DOHH2 (cell line): ENCODE measurements at regions not wholly inside any gene's neighbourhood (a gene's known extent, or its start where the extent isn't known, plus 50 kb on each side); places are given as distances from the start of the nearest gene placed in this dataset.

ENCODE experiments used
- H3F3A ChIP-seq: fragments of 200-600 bp; sonication (generic), shearing (Covaris generic); 2 replicates; pipeline ENCODE4 v1.6.0; 2016; ENCODE audit warnings: antibody characterized with exemption, mild to moderate bottlenecking; ENCODE audit not compliant: control insufficient read depth, insufficient read depth
- H3K27ac ChIP-seq: fragments of 200-600 bp; sonication (generic); 2 replicates; pipeline ENCODE4 v1.5.1; 2014; ENCODE audit warnings: low read depth, mild to moderate bottlenecking, low read length, moderate library complexity
- H3K27me3 ChIP-seq: fragments of 200-600 bp; sonication (generic); 2 replicates; pipeline ENCODE4 v1.6.1; 2014; ENCODE audit warnings: mild to moderate bottlenecking, low read length, mixed read lengths; ENCODE audit not compliant: control insufficient read depth
- H3K36me3 ChIP-seq: fragments of 200-600 bp; sonication (generic); 2 replicates; pipeline ENCODE4 v1.6.1; 2014; ENCODE audit warnings: mild to moderate bottlenecking, low read length, moderate library complexity, mixed read lengths; ENCODE audit not compliant: control insufficient read depth
- H3K4me1 ChIP-seq: fragments of 200-600 bp; sonication (generic); 2 replicates; pipeline ENCODE4 v1.6.1; 2014; ENCODE audit warnings: mild to moderate bottlenecking, low read length, mixed read lengths; ENCODE audit not compliant: control insufficient read depth
- H3K4me2 ChIP-seq: fragments of 200-600 bp; sonication (generic); 2 replicates; pipeline ENCODE4 v1.6.0; 2014; ENCODE audit warnings: mild to moderate bottlenecking, low read length, moderate library complexity
- H3K4me3 ChIP-seq: fragments of 200-600 bp; sonication (generic); 2 replicates; pipeline ENCODE4 v1.5.1; 2014; ENCODE audit warnings: mild to moderate bottlenecking, low read length, mixed read lengths
- H3K79me2 ChIP-seq: fragments of 200-600 bp; sonication (generic); 2 replicates; pipeline ENCODE4 v1.6.1; 2014; ENCODE audit warnings: mild to moderate bottlenecking, low read length, mixed read lengths; ENCODE audit not compliant: control insufficient read depth
- H3K9me2 ChIP-seq: fragments of 200-600 bp; sonication (generic); replicated peaks from 2 replicates; pipeline ENCODE4 v1.6.1; 2014; ENCODE audit warnings: mild to moderate bottlenecking, low read length, mixed read lengths; ENCODE audit not compliant: control insufficient read depth
- H3K9me3 ChIP-seq: fragments of 200-600 bp; sonication (generic); 2 replicates; pipeline ENCODE4 v1.6.1; 2014; ENCODE audit warnings: antibody characterized with exemption, low read length, mixed read lengths; ENCODE audit not compliant: control insufficient read depth, insufficient read depth
- H4K20me1 ChIP-seq: fragments of 200-600 bp; sonication (generic); 2 replicates; pipeline ENCODE4 v1.6.0; 2014; ENCODE audit warnings: low read depth, mild to moderate bottlenecking, antibody characterized with exemption, low read length, moderate library complexity; ENCODE audit not compliant: control insufficient read depth, insufficient read depth
- CTCF ChIP-seq: fragments of 200-600 bp; sonication (generic); IDR thresholded peaks from one replicate; pipeline ENCODE4 v1.5.1; 2014; ENCODE audit warnings: antibody characterized with exemption, mild to moderate bottlenecking, low read depth, low read length; ENCODE audit not compliant: poor library complexity, severe bottlenecking
- EZH2phosphoT487 ChIP-seq: fragments of 200-600 bp; sonication (generic); IDR thresholded peaks from 2 replicates; pipeline ENCODE4 v1.6.1; 2017; ENCODE audit warnings: borderline replicate concordance, mild to moderate bottlenecking, antibody characterized with exemption, low read length, moderate library complexity, mixed read lengths

- no peaks in the 10 kb centered on the region for H3K79me2 ChIP-seq
- TF ChIP-seq EZH2phosphoT487, result no peak
- no peak for TF ChIP-seq CTCF
- no peaks in the 10 kb centered on the region for H4K20me1 ChIP-seq
- H3K27me3 ChIP-seq, result no peaks in the 10 kb centered on the region
- no peaks in the 10 kb centered on the region for H3K4me1 ChIP-seq
- H3K9me2 ChIP-seq, result no peaks in the 10 kb centered on the region
- no peaks in the 10 kb centered on the region for H3K36me3 ChIP-seq
- no peaks in the 10 kb centered on the region for H3K9me3 ChIP-seq
- no peak overlapping the region for H3K4me2 ChIP-seq
- H3K27ac ChIP-seq, result no peak overlapping the region
- no peaks in the 10 kb centered on the region for H3F3A ChIP-seq
- H3K4me3 ChIP-seq, result no peak overlapping the region
Observed at GRCh38 chr4:3713817-3714641, 52.2 kb upstream of the ADRA2C start.

GRCh38 chr4:3713346-3713745 is 52.8 kb upstream of the ADRA2C start:
- Histone ChIP-seq H3K9me3 (no peaks in the 10 kb centered on the region), H3K27ac (no peak overlapping the region), H4K20me1 (no peaks in the 10 kb centered on the region), H3K36me3 (no peaks in the 10 kb centered on the region), H3F3A (no peaks in the 10 kb centered on the region), H3K4me2 (no peak overlapping the region), H3K79me2 (no peaks in the 10 kb centered on the region), H3K4me1 (no peaks in the 10 kb centered on the region), H3K27me3 (no peaks in the 10 kb centered on the region), H3K4me3 (no peak overlapping the region), H3K9me2 (no peaks in the 10 kb centered on the region)
- TF ChIP-seq CTCF (no peak), EZH2phosphoT487 (no peak)

- H3K4me1 ChIP-seq, result no peaks in the 10 kb centered on the region
- H3K4me2 ChIP-seq, result no peak overlapping the region
- no peak for TF ChIP-seq EZH2phosphoT487
- TF ChIP-seq CTCF, result no peak
- no peaks in the 10 kb centered on the region for H3K36me3 ChIP-seq
- H3K9me3 ChIP-seq, result no peaks in the 10 kb centered on the region
- no peak overlapping the region for H3K4me3 ChIP-seq
- H3K79me2 ChIP-seq, result no peaks in the 10 kb centered on the region
- H3K9me2 ChIP-seq, result no peaks in the 10 kb centered on the region
- H3K27me3 ChIP-seq, result no peaks in the 10 kb centered on the region
- no peaks in the 10 kb centered on the region for H3F3A ChIP-seq
- H3K27ac ChIP-seq, result no peak overlapping the region
- no peaks in the 10 kb centered on the region for H4K20me1 ChIP-seq
Observed at GRCh38 chr4:3712936-3713335, 53.2 kb upstream of the ADRA2C start.
